ENCODE measurements at regions not wholly inside any gene's neighbourhood (a gene's known extent, or its start where the extent isn't known, plus 50 kb on each side); places are given as distances from the start of the nearest gene placed in this dataset.

DNA sequence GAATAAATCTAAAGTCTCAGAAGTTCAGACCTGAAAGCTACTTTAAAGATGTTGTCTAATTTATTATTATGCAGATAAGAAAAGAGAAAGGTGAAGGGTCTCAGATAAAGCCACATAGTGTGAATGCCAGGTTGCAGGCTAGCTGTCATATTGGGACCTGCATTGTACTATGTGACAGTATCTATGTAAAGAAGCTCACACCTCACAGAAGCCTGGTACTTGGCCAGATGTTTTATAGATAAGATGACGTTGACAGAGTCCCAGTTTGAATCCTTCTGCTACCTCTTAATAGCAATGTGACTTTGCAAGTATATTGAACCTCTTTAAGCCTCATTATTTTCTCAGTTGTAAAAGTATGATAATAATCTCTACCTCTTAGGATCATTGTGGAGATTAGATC, 227.0 kb downstream of the SPRY1 start:
- no peak for DNase-seq
- TF ChIP-seq, protein P1, sequence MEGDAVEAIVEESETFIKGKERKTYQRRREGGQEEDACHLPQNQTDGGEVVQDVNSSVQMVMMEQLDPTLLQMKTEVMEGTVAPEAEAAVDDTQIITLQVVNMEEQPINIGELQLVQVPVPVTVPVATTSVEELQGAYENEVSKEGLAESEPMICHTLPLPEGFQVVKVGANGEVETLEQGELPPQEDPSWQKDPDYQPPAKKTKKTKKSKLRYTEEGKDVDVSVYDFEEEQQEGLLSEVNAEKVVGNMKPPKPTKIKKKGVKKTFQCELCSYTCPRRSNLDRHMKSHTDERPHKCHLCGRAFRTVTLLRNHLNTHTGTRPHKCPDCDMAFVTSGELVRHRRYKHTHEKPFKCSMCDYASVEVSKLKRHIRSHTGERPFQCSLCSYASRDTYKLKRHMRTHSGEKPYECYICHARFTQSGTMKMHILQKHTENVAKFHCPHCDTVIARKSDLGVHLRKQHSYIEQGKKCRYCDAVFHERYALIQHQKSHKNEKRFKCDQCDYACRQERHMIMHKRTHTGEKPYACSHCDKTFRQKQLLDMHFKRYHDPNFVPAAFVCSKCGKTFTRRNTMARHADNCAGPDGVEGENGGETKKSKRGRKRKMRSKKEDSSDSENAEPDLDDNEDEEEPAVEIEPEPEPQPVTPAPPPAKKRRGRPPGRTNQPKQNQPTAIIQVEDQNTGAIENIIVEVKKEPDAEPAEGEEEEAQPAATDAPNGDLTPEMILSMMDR (IDR thresholded peaks at IDR 0.05; ENCODE audit: partially characterized antibody, unreplicated experiment) = no peak
- Mint-ChIP-seq H3K9me3 (ENCODE audit: unreplicated experiment) (no peaks in the 10 kb centered on the region), H3K4me3 (ENCODE audit: unreplicated experiment) (no peak overlapping the region), H3K27me3 (ENCODE audit: unreplicated experiment) (no peaks in the 10 kb centered on the region), H3K36me3 (ENCODE audit: unreplicated experiment) (no peaks in the 10 kb centered on the region), H3K27ac (ENCODE audit: unreplicated experiment) (no peak overlapping the region), H3K4me1 (ENCODE audit: low read depth, unreplicated experiment) (no peaks in the 10 kb centered on the region)

DNA sequence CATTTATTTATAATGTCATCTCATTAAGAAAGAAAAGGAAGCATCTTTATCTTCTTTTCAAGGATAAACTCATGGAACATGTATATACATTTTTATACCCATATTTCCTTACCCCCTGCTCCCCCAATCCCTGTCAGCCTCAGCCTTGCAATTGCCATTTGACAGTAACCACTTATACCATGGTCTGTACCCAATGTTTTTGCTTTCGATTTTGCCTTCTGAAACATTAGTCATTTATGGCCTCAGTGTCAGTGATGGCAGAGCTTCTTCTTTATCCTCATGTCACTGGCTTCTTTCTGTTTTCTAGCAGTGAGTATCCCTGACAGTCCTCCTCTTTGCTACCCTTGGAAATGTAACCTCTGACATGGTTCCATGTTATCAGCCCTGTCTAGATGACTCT, 228.4 kb downstream of the SPRY1 start:
- TF ChIP-seq, protein P1 (IDR thresholded peaks at IDR 0.05; ENCODE audit: partially characterized antibody, unreplicated experiment) = no peak
- H3K9me3 Mint-ChIP-seq (ENCODE audit: unreplicated experiment) = no peaks in the 10 kb centered on the region
- no peaks in the 10 kb centered on the region for H3K4me1 Mint-ChIP-seq (ENCODE audit: low read depth, unreplicated experiment)
- DNase-seq = no peak
- H3K27ac Mint-ChIP-seq (ENCODE audit: unreplicated experiment) = no peak overlapping the region
- no peaks in the 10 kb centered on the region for H3K27me3 Mint-ChIP-seq (ENCODE audit: unreplicated experiment)
- no peaks in the 10 kb centered on the region for H3K36me3 Mint-ChIP-seq (ENCODE audit: unreplicated experiment)
- no peak overlapping the region for H3K4me3 Mint-ChIP-seq (ENCODE audit: unreplicated experiment)

DNA sequence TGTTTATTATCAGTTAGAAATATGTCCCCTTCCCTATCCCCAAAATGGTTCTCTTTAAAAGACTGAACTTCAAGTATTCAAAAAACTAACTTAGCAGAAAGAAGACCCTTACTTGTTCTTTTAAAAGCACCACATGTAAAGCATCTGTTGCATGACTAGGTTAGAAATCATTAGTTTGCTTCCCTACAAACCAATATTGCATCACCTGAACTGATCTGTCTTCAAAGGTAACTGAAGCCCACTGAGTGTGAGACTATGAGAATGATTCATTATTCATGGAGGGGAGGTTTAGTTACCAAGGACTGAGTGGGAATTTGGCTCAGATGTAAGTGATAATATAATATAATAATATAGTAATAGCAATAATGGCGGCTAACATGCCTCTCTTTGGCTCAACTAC, 231.7 kb downstream of the SPRY1 start:
- TF ChIP-seq, protein P1 (IDR thresholded peaks at IDR 0.05; ENCODE audit: partially characterized antibody, unreplicated experiment) = no peak
- Mint-ChIP-seq H3K4me3 (ENCODE audit: unreplicated experiment) (no peak overlapping the region), H3K9me3 (ENCODE audit: unreplicated experiment) (no peaks in the 10 kb centered on the region), H3K27ac (ENCODE audit: unreplicated experiment) (no peak overlapping the region), H3K4me1 (ENCODE audit: low read depth, unreplicated experiment) (no peaks in the 10 kb centered on the region), H3K27me3 (ENCODE audit: unreplicated experiment) (no peaks in the 10 kb centered on the region), H3K36me3 (ENCODE audit: unreplicated experiment) (no peaks in the 10 kb centered on the region)
- DNase-seq = no peak

DNA sequence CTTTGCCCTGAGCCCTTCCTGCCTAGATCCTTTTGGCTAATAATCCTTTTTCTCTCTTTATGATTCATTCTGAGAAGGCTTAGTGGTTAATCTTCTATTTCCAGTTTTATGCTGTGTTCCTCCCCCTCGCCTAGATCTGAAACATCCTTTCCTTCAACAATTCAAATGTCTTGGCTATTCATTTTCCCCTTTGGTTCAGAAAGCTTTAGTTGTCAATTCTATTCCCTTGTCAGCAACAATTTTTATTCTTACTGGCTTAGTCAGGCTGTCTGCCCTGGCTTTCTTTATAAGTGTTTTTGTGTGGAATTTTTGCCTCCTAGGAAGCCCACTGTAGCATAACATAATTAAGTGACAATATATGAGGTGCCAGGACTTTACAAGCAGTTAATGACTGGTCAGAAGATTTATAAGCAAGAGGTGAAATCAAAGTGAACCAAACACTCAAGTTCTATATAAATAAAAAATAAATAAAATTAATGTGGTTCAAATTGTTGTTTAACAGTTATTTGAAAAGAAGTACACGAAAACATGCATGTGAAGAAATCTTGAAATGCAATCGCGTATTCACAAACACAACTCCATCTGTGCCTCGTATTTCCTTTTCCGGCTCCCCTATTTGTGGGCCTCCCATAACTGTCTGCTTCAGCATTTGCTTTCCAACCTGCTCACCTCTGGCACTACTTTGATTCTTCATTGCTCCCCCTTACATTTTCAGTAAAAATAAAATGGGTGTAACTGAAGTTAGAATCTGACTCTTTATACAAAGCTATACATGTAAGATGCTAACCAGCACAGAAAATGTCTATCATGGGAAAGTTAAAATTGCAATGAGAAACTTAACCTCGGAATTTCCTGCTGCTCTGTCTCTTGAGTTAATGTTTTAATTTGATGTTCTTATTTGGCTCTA, 235.4 kb downstream of the SPRY1 start:
- TF ChIP-seq, protein P1 (IDR thresholded peaks at IDR 0.05; ENCODE audit: partially characterized antibody, unreplicated experiment) = no peak
- Mint-ChIP-seq H3K27me3 (ENCODE audit: unreplicated experiment) (no peaks in the 10 kb centered on the region), H3K36me3 (ENCODE audit: unreplicated experiment) (no peaks in the 10 kb centered on the region), H3K4me1 (ENCODE audit: low read depth, unreplicated experiment) (no peaks in the 10 kb centered on the region), H3K4me3 (ENCODE audit: unreplicated experiment) (no peak overlapping the region), H3K27ac (ENCODE audit: unreplicated experiment) (no peak overlapping the region), H3K9me3 (ENCODE audit: unreplicated experiment) (peaks cover 3% of the 10 kb centered on the region)
- DNase-seq = no peak

DNA sequence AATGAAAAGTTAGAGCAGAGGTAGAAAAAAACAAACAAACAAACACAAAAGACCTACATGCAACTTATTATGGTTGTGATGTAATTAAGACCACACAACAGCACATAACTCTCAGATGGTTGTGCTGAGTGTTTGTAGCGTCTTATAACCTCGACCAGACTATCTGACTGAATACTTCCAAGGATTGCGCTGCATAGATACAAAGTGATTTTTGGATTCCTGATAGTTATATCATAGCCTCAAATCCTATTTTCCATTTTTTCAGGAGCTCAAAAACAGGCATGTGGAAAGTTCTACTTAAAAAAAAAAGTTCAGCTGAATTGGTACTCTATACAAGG, 236.1 kb downstream of the SPRY1 start:
- Mint-ChIP-seq H3K9me3 (ENCODE audit: unreplicated experiment) (peaks cover 3% of the 10 kb centered on the region), H3K4me3 (ENCODE audit: unreplicated experiment) (no peak overlapping the region), H3K27ac (ENCODE audit: unreplicated experiment) (no peak overlapping the region), H3K4me1 (ENCODE audit: low read depth, unreplicated experiment) (no peaks in the 10 kb centered on the region), H3K27me3 (ENCODE audit: unreplicated experiment) (no peaks in the 10 kb centered on the region), H3K36me3 (ENCODE audit: unreplicated experiment) (no peaks in the 10 kb centered on the region)
- TF ChIP-seq, protein P1 (IDR thresholded peaks at IDR 0.05; ENCODE audit: partially characterized antibody, unreplicated experiment) = no peak
- DNase-seq = no peak

All from glutamatergic neuron (in vitro differentiated cells).